Endothelial cell of hepatic sinusoid (primary cell): ENCODE measurements at regions not wholly inside any gene's neighbourhood (a gene's known extent, or its start where the extent isn't known, plus 50 kb on each side); places are given as distances from the start of the nearest gene placed in this dataset.

Source experiments
- in situ Hi-C: cut with HindIII; loops from 2 replicates; pipeline ENCODE4 v1.10.0; 2017; ENCODE audit warnings: low sequenced_read_pairs

DNA sequence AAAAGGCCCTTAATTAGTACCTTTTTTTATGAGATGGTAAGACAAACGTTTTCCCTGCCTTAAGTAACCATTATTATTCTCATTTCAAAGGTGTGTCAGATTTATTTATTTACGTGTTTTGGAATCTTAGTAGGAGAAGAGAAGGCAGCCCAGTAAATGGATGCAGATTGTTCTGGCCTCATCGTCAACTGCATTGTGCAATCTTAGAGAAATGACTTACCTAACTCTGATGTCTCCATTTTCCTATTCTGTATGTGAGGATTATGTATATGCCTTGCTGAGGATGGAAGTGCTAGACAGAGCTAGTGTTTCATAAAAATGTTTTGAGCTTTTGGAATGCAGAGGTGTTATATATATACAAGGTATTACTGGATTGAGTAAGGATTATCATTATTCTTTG lies 97.0 kb upstream of the JAG1 start:
- in situ Hi-C loops = no loop called here

DNA sequence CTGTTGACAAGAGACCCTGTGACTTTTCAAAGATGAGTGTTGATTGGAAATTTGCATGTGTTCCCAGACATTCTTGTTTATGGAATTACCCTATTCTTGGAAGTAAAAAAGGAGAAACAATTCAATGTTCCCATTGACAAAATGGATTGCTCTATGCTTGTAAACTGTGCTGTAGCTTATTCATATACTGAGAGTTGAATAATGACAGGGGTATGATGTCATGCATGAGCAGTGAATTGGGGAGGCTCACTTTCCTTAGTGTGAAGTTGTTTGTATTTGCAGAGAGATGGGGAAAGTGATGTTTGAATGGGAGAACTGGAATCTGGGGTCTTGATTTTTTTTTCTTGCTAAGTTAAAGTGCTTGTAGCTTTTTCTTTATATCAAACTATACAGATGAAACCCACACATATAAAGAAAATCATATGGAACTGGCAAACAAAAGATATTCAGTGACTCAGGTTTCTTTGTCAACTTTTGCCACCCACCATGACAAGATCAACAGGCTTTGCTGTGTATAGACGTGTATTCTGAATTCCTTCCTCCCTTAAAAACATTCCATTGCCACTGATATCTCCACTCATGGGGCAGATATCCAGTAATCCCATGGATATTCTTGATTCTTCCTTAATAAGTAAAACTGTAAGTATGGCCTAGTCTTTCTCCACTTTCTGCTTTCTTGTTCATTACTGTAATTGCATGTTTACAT lies 97.8 kb upstream of the JAG1 start:
- in situ Hi-C loops = no loop called here

DNA sequence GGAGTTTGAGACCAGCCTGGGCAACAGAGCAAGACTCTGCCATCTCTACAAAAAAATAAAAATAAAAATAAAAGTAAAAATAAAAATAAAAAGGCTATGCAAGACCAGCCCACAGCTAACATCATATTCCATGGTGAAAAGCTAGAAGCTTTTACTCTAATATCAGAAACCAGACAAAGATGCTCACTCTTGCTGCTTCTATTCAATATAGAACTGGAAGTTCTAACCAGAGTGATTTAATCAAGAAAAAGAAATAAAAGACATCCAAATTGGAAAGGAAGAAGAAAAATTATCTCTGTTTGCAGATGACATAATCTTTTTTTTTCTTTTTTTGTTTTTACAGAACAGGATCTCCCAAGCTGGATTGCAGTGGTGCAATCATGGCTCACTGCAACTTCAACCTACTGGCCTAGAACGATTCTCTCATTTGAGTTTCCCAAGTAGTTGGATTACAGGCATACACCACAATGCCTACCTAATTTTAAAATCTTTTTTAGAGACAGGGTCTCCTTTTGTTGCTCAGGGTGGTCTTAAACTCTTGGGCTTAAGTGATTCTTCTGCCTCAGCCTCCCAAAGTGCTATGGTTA lies 100.7 kb upstream of the JAG1 start:
- in situ Hi-C loops = no loop called here

DNA sequence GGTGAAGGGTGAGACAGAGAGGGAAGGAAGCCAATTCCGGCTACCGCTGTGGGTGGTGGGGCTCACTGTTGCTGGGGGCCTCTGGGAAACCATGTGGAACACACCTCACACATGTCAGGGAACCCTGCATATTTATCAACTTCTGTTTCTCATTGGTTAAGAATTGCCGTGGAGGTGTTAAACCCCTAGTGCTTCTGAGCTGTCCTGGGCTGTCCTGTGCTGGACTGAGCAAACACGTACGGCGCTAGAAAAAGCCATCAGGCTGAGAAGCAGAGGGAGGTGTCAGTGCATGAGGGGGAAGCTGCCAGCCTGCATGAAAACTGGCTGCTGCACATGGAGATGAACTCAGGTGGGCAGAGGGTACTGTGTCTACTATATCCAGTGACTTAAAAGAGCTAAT lies 103.9 kb upstream of the JAG1 start:
- in situ Hi-C loops = no loop called here

DNA sequence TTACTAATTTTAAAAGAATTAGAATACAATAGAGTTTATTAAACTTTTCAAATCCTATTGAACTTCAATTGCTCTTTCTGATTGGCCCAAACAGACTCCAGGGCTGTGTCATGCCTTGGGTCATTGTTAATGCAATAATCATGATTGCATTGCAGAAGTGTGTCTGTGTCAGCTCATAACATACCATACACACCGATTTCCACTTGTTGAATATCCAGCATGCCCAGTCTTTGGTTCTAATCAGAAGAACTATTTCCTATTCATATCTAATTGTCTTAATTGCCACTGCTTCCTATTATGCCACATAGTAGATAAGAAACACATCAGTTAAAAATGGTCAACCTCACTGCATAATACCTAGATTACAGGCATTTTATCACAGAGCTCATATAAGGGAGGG lies 106.1 kb upstream of the JAG1 start:
- in situ Hi-C loops = no loop called here

DNA sequence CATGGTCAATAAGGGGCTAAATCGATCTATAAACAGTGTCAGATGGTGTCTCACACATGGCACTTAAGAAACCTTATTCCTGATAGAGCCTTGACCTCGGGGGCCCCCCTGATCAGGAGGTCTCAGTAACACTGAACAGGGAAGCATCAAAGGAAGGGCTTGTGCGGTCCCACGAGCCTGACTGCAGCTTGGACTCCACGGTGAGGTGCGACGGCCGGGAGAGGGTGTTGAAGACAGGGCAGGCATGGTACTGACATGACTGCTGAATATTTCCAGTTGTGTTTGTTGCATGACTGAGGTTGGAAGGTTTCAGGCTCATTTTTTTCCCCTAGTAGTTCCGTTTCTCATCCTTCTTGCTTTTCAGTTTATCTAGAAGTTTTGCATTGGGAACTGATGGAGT lies 107.1 kb upstream of the JAG1 start:
- in situ Hi-C loops = no loop called here

DNA sequence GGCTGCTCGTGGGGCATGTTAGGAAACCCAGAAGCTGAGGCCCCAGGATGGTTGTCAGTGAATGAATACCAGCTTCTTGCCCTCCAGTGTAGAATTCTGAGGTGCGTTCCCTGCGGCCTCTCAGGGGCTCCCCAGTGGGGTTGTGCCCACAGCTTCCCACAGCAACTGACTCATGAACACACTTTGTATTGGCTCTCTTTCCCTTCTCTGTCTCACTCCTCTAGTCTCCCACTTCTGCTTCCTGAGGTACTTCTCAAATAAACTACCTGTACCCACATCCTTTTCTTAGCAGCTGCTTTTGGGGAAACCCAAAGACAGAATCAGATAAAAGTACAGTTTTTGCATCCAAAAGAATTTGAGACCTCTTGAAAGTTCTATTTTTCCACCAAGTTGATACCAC lies 107.7 kb upstream of the JAG1 start:
- in situ Hi-C loops = no loop called here

DNA sequence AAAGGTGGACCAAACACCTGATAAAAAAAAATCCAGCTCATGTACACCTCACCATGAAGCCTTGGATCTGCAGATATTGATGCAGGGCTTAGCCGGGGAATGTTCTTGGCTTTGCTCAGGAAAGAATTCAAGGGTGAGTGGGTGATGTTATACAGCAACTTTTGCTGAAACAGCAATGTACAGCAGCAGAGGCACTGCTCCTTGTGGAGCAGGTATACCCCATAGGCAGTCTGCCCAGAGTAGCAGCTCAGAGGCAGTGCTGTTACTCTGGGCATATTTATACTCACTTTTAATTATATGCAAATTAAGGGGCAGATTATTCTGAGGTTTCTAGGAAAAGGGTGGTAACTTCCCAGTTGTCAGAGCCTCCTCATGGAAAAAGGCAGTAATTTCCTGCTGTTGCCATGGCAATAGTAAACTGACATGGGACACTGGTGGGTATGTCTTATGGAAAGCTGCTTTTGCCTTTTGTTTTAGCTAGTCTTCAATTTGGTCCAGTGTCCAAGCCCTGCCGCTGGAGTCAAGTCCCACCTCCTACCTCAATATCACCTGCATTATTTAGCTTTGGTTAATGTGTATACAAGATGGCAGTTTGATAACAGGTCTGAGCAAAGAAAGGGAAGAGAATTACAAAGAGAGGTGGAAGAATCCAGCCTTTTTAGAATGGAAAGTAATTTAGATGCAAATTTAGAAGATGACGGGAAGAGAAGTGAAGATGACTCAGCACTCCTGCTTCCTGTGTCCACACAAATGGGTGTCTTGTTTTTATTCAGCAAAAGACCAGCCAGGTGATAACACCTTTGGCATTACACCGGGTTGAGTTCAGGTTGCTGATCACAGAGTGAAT lies 110.1 kb upstream of the JAG1 start:
- in situ Hi-C loops = no loop called here

DNA sequence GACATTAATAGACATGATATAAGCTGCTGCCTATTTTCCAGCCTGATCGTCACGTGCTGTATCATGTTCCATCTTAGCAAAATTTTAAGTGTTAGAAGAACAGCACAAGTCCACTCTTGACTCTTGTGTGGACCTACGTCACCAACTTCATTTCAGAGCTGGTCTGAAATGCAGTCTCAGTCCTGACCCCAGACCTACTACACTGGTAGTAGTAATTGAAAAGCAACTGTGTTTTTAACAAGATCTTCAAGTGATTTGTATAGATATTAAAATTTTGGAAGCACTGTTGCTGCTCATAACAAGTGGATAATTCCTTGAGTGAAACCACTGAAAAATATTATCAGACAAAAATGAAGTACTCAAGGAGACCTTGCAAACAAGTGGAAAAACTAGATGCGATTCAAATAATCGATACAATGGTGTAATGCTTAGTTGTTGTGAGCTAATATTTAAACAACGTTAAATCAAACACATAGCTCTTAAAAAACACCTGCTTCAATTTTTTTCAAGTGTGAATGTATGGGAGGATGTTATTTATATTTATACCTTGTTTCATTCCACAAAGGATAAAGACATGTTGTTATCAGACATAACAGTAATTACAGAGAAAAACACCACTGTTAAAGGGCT lies 110.9 kb upstream of the JAG1 start:
- in situ Hi-C loops = no loop called here

DNA sequence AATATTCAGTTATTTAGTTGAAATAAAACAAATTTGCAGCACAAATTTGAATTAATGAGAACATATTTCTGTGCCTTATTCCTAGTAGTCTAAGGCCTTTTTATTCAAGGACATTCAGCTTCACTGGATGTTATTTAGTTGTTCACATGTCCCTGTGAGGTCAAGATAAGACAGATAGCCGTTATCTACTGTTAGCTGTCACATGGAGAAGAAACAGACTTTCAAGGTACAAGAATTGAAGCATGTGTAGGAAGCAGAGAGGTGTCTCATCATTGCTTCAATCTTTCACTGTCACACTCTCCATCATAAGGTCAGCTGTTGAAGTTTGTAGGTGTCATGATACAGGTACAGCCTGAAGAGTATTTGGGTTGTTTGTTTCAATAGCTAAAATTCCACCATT lies 112.9 kb upstream of the JAG1 start:
- in situ Hi-C loops = no loop called here

DNA sequence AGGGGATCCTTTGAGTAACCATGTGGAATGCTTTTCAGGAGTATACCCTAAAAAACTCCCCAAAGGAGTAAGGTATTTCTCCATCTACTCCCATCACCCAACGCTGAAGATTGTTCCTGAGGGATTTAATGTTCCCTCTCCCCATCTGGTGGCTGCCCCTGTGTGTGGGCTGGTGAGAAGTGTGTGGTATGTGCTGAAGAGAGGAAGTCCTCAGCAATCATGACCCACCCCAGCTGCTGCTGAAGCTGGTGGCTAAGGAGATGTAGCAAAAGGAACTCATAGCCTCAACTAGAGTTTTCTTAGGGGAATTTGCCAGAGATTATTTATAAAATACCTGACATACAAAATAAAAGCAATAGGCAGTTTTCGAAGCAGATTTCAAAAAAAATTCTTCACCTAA lies 114.3 kb upstream of the JAG1 start:
- in situ Hi-C loops = no loop called here

DNA sequence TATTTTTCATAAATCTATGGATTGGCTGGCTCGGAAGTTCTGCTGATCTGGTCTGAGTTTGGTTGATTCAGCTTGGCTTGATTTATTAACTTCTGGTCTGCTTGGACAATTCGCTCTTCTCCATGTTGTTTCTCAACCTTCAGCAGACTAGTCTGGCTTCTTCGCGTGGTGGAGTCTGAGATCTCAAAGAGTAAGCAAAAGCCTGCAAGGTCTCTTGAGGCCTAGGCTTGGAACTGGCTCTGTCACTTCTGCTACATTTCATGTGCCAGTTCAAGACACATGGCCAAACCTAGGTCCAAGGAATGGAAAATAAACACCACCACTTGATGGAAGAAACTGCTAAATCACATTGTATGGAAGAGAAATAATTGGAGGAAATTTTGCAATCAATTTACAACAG lies 115.1 kb upstream of the JAG1 start:
- in situ Hi-C loops = no loop called here

DNA sequence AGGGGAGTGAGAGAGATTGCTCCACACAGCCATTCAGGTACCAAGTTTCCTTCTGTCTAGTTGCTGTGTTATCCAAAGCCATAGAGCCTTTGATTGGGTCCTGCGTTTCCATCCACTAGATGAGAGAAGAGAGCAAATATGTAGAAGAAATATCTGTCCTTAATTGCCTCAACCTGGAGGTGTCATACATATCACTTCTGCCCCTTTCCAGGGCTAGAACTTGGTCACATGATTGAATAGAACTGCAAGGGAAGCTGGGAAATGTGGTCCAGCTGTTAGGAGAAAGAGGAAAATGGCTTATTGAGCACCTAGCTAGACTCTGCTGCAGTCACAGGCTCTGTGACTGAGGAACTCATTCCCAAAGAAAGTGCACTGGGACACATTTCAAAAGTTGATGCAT lies 115.6 kb upstream of the JAG1 start:
- in situ Hi-C loops = no loop called here

DNA sequence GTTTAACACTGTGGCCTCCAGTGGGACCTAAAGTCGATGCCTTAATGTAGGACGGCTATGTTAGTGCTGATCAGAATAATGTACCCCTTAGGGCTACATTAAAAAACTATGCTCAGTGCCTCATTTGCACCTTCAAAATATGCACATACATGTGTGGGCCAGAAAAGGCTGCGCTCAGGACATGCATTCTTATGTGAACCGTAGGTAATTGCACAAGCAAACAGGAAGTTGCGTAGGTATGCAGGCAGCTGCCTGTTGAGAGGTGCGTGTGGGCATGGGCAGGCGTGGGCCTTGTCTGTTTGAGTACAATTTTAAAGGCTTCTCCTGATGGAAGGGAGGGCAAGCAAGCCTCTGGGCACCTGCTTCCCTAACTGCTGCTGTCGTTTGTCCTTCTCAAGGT lies 116.2 kb upstream of the JAG1 start:
- in situ Hi-C loops = no loop called here

DNA sequence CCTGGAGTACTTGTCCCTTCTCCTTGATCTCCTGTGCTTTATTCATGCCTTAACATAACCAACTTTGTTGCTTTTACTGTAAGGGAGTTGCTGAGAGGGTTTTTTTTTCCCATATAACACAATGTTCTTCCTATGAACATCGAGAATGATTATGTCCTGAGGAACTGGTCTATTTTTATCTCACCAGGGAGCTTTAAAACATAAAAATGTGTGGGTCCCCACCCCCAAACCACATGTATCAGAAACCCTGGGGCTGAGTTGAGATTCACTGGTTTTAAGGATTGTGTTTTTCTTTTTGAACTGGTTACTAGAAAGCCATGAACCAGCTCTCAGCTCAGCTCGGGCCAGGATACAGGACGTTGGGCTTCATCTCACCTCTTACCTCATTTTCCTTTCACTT lies 118.5 kb upstream of the JAG1 start:
- in situ Hi-C loops = no loop called here

DNA sequence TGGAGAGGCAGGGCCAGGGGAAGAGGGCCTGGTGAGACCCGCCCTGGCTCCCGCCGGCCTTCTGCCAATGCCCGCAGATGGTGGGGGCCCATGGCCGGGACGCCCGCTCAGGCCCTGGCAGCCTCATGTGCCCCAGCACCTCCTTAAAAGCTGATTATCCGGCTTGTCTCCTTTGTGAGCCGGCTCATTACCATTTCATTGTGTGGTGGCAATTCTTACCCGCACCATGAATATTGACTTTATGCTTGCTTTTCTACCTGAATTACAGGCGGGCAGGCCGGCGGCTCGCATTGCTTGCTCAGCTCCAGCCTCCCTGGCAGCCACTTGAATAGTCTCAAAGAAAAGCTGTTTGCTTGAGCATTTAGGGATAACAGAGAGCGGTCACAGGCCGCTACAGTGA lies 120.0 kb upstream of the JAG1 start:
- in situ Hi-C loops = no loop called here

DNA sequence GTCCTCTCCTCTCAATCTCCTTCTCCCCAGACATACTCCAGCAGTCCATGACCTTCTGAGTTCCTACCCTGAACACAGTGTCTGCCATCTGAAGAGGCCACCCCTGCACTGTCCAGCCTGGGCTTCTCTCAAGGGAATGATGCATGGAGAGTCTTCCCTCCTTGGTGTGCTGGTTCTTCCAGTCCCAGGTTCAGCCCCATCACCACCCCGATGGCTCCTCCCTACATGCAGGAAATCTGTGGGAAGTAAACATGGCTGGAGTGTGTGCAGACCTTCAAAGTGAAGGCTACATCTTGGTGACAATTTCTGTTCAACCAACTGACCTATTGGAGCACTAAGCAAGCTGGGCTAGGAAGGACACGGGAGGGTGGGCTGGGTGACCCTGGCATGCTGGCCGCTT lies 121.0 kb upstream of the JAG1 start:
- in situ Hi-C loops = no loop called here

DNA sequence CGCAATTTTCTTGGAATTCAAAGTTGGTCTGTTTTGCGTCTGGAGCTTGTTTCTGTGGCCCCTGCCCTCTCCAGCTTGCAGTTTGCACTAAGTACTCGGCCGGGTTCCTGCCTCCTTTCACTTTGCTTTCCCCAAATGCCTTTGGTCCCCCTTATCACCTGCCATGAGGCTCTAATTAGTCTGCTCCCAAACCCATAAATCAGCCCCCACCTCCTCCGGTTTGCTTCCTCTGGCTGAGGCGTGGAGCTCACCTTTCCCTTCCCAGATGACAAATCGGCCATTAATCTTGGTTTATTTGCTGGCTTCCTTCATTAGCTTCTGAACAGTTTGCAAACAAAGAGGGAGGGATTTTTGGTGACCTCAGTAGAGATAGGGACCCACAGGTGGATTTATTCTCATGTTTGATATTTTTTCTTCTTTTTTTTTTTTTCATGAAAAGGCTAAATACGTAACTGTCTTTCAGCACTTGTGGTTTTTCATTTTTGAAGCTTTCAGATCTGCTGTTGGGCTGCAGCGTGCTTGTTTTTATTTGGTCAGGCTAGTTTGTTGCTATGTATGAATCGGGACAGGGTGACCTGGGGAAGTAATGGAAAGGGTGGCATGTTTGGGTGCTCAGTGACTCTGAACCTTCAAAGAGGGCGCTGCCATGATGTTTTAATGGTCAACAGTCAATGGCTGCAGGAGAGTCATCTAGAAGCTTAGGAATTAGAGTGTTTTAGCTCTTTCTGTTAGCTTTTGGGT lies 121.7 kb upstream of the JAG1 start:
- in situ Hi-C loops = no loop called here

DNA sequence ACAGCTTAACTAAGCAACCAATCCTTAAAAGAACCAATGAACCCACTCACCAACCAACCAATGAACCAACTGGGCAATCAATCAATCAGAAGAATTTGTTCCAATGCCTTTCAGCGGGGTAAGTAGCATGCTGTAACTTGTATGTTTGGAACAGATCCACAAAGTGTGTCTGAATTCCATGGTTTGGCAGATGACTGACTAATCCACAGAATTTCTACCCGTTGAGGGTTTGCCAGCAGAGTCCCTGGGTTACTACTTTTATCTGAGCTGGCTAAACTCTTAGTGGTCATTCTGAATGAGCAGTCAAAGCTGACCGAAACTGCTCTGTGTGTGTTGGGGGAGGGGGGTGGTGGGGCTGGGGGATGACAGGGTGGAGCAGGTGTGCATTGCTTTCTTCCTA lies 125.0 kb upstream of the JAG1 start:
- in situ Hi-C loops = no loop called here

DNA sequence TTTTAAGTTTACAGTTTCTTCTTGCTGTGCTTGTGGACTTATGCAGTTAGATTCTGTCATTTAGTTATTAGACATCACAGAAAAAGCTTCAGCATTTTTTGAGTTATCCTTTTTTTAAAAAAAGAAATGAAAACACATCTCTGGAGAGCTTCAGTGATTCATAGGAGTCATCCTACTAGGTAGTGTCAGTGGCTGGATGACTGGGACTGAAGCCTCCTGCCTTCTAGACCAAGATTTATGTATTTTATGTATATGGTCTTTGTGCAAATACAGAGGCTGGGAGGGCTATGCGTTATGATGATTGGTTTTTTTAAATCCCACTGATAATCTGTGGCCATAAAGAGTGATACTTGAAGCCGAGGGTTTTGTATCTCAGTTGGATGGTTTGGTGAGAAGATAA lies 125.9 kb upstream of the JAG1 start:
- in situ Hi-C loops = no loop called here

DNA sequence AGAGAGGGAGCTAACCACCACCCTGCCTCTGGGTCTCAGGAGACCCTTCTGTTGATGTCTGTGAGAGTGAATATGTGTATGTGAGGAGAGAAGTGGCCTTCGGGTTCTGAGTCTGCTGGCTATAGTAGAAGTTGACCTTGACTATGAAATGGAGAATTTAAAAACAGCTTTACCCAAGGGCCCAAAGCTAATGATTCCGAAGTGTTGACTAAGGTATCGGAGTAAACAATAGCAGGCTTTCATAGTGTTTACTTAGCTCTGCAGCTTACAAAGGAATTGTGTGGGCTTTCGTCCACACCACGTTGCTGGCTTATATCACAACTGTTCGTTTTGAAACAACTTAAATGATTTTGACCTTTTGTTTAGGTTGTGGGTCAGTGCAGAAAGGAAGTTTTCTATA lies 126.5 kb upstream of the JAG1 start:
- in situ Hi-C loops = no loop called here
